ENCODE measurements at regions not wholly inside any gene's neighbourhood (a gene's known extent, or its start where the extent isn't known, plus 50 kb on each side); places are given as distances from the start of the nearest gene placed in this dataset.

DNA sequence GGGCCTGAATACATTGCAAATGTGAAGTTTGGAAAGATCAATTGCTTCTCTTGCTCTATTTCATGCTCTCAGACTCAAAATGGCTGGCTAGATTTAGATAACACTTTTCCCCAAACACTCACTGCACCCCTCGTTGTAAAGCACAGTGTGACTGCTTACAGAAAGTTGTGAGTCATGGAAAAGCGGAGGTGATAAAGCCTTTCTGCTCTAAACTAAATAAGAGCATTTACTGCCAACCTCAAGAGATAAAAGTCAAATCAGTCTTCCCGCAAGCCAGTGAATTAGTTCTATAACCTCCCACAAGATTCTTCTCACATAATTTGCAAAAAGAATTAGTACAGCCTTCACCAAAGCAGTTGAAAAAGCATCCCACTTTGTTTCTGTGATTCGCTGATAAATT lies 168.7 kb downstream of the WT1 start:
- DNase-seq (no peak), ATAC-seq (replicated peaks in 1 of 4) (no peak)
- no peak overlapping the region for H3K4me3 Mint-ChIP-seq
- H3K9me3 Mint-ChIP-seq: no peaks in the 10 kb centered on the region
- no peaks in the 10 kb centered on the region for H3K4me1 Mint-ChIP-seq
- peaks cover 0 to 2% of the 10 kb centered on the region in 2 experiments for H3K27me3 ChIP-seq (replicated peaks in 1 of 2; ENCODE audit: control insufficient read depth in 2 of 2, extremely low read depth in 1 of 2, insufficient read depth in 2 of 2, low read length in 1 of 2)
- CTCF ChIA-PET: no interaction called here
- WGBS (ENCODE audit: insufficient coverage): 33% methylated on average over 1 of the region's 4 CpGs
- H3K27ac ChIP-seq (ENCODE audit: low read length): no peak overlapping the region
- H3K4me3 ChIP-seq (ENCODE audit: control insufficient read depth in 1 of 2, extremely low read depth in 1 of 2, low read length in 1 of 2): no peak overlapping the region
- no peaks in the 10 kb centered on the region for H3K36me3 Mint-ChIP-seq
- POLR2A ChIA-PET: no interaction called here
- no peaks in the 10 kb centered on the region for H3K9me3 ChIP-seq
- no peaks in the 10 kb centered on the region for H3K36me3 ChIP-seq (ENCODE audit: control insufficient read depth in 2 of 2, extremely low read depth in 1 of 2, insufficient read depth in 1 of 2, low read length in 1 of 2)
- H3K4me1 ChIP-seq (ENCODE audit: control insufficient read depth in 1 of 2, extremely low read depth in 1 of 2, insufficient read depth in 2 of 2, low read length in 2 of 2): no peaks in the 10 kb centered on the region
- no peak overlapping the region for H3K27ac Mint-ChIP-seq
- peaks cover 7 to 18% of the 10 kb centered on the region in 2 donors for H3K27me3 Mint-ChIP-seq

DNA sequence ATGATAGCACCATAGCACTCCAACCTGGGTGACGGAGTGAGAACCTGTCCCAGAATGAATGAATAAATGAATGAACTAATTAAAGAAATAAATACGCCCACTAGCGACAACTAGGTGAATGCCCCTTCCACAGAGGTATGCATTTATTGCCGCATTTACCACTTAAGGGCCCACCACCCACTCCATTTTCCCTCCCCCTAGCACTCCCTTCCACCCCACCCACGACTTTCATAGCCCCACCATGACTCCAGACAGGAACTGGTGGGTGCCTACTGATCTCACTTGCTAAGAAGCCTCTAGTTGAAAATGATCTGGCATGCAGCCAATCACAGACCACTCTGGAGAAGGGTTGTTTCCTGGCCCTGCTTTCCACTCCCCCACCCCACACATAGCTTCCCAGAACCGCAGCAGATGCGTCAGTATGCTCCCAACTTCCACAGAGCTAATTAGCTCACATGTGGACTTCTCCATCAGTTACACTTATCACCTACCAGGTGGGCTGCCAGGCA lies 167.6 kb downstream of the WT1 start:
- Histone ChIP-seq H3K9me3 (no peaks in the 10 kb centered on the region), H3K4me1 (ENCODE audit: control insufficient read depth in 1 of 2, extremely low read depth in 1 of 2, insufficient read depth in 2 of 2, low read length in 2 of 2) (no peaks in the 10 kb centered on the region), H3K36me3 (ENCODE audit: control insufficient read depth in 2 of 2, extremely low read depth in 1 of 2, insufficient read depth in 1 of 2, low read length in 1 of 2) (no peaks in the 10 kb centered on the region), H3K27ac (ENCODE audit: low read length) (no peak overlapping the region), H3K27me3 (replicated peaks in 1 of 2; ENCODE audit: control insufficient read depth in 2 of 2, extremely low read depth in 1 of 2, insufficient read depth in 2 of 2, low read length in 1 of 2) (no peaks in the 10 kb centered on the region), H3K4me3 (ENCODE audit: control insufficient read depth in 1 of 2, extremely low read depth in 1 of 2, low read length in 1 of 2) (no peak overlapping the region)
- Mint-ChIP-seq H3K4me1 (no peaks in the 10 kb centered on the region), H3K27me3 (peaks cover 4 to 17% of the 10 kb centered on the region in 2 donors), H3K36me3 (no peaks in the 10 kb centered on the region), H3K9me3 (no peaks in the 10 kb centered on the region), H3K4me3 (no peak overlapping the region), H3K27ac (no peak overlapping the region)
- DNase-seq (no peak), ATAC-seq (replicated peaks in 1 of 4) (no peak)
- CTCF ChIA-PET: no interaction called here
- POLR2A ChIA-PET: no interaction called here
- WGBS (ENCODE audit: insufficient coverage): 20% methylated on average over 2 of the region's 7 CpGs

DNA sequence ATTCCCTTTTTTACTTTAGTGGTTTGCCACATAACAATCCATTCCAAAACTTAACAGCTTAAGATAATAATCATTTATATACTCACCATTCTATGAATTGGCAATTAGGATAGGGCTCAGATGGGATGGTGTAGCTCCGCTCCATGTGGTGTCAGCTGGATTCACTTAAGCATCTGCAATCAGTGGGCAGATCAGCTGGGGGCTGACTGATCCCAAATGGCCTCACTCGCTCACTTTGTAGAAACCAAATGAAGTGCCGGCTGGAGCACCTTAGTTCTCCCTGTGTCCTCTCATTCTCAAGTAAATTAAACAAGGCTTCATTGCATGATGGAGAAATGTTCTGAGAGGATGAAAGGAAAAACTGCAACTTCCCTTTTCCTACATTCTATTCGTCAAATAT lies 161.4 kb downstream of the WT1 start:
- H3K36me3 Mint-ChIP-seq: no peaks in the 10 kb centered on the region
- no peaks in the 10 kb centered on the region for H3K4me1 Mint-ChIP-seq
- no peaks in the 10 kb centered on the region for H3K4me1 ChIP-seq (ENCODE audit: control insufficient read depth in 1 of 2, extremely low read depth in 1 of 2, insufficient read depth in 2 of 2, low read length in 2 of 2)
- H3K27me3 ChIP-seq (replicated peaks in 1 of 2; ENCODE audit: control insufficient read depth in 2 of 2, extremely low read depth in 1 of 2, insufficient read depth in 2 of 2, low read length in 1 of 2): no peaks in the 10 kb centered on the region
- no peak overlapping the region for H3K4me3 Mint-ChIP-seq
- H3K27ac Mint-ChIP-seq: no peak overlapping the region
- no peak overlapping the region for H3K4me3 ChIP-seq (ENCODE audit: control insufficient read depth in 1 of 2, extremely low read depth in 1 of 2, low read length in 1 of 2)
- no peaks in the 10 kb centered on the region for H3K36me3 ChIP-seq (ENCODE audit: control insufficient read depth in 2 of 2, extremely low read depth in 1 of 2, insufficient read depth in 1 of 2, low read length in 1 of 2)
- H3K27ac ChIP-seq (ENCODE audit: low read length): no peak overlapping the region
- POLR2A ChIA-PET: no interaction called here
- ATAC-seq (replicated peaks in 1 of 4): no peak
- H3K27me3 Mint-ChIP-seq: peaks cover 14 to 28% of the 10 kb centered on the region in 2 donors
- DNase-seq: no peak
- 78% methylated on average over 1 of the region's 4 CpGs for WGBS (ENCODE audit: insufficient coverage)
- CTCF ChIA-PET: interaction anchor here in 1 of 2 donors (0.6 kb wide), 1 partner anchor 880 kb away, joined by 4 read pairs; no protein-coding TSS in a partner anchor
- no peaks in the 10 kb centered on the region for H3K9me3 Mint-ChIP-seq
- H3K9me3 ChIP-seq: no peaks in the 10 kb centered on the region

DNA sequence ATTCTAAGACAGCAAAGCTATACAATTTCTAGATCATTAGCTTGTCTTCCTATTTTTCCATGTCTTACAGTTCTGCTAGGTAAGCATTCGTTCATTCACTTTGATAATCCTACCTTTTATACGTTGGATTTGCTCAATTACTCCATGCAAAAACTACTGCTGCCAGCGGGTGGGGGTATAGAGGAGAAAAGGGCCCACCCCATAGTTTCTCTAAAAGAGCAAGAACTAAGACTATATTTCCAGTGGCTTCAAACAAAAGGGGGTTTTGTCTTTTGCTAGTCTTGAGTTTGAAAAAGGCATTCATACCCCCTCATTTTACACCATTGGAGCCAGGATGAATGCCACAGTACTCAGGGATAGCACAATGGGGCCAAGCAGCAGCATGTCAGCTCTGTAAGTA lies 155.7 kb downstream of the WT1 start:
- WGBS (ENCODE audit: insufficient coverage): no CpG with 5 or more reads among the region's 3 CpGs
- Histone ChIP-seq H3K9me3 (no peaks in the 10 kb centered on the region), H3K4me1 (ENCODE audit: control insufficient read depth in 1 of 2, extremely low read depth in 1 of 2, insufficient read depth in 2 of 2, low read length in 2 of 2) (no peaks in the 10 kb centered on the region), H3K36me3 (ENCODE audit: control insufficient read depth in 2 of 2, extremely low read depth in 1 of 2, insufficient read depth in 1 of 2, low read length in 1 of 2) (no peaks in the 10 kb centered on the region), H3K4me3 (ENCODE audit: control insufficient read depth in 1 of 2, extremely low read depth in 1 of 2, low read length in 1 of 2) (no peak overlapping the region), H3K27ac (ENCODE audit: low read length) (no peak overlapping the region), H3K27me3 (replicated peaks in 1 of 2; ENCODE audit: control insufficient read depth in 2 of 2, extremely low read depth in 1 of 2, insufficient read depth in 2 of 2, low read length in 1 of 2) (peaks cover 0 to 4% of the 10 kb centered on the region in 2 experiments)
- H3K4me1 Mint-ChIP-seq: no peaks in the 10 kb centered on the region
- DNase-seq (no peak), ATAC-seq (replicated peaks in 1 of 4) (no peak)
- ChIA-PET POLR2A (no interaction called here), CTCF (interaction anchor here in 1 of 2 donors (0.6 kb wide), 1 partner anchor 638 kb away, joined by 4 read pairs; no protein-coding TSS in a partner anchor)
- H3K9me3 Mint-ChIP-seq: peaks cover 2 to 4% (median 3%) of the 10 kb centered on the region in 3 donors
- H3K27me3 Mint-ChIP-seq: peaks cover 19 to 33% of the 10 kb centered on the region in 2 donors
- H3K27ac Mint-ChIP-seq: no peak overlapping the region
- no peaks in the 10 kb centered on the region for H3K36me3 Mint-ChIP-seq
- no peak overlapping the region for H3K4me3 Mint-ChIP-seq

DNA sequence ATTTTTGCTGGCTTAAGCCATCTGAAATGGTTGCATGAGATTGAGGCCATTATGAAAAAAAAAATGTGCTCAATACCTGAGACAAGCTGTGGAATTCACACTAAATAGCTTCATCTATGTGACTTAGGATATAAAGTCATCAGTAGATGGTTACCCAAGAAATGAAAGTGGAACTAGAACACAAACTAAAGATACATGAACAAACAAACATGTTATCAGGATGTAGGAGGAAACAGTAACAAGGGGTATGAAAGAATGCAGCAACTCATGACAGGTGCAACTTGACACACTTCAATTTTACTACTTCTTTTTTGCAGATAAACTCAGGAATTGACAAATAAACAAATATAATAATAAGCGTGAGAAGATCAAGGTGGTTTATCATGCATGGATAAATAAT lies 155.0 kb downstream of the WT1 start:
- peaks cover 0 to 4% of the 10 kb centered on the region in 2 experiments for H3K27me3 ChIP-seq (replicated peaks in 1 of 2; ENCODE audit: control insufficient read depth in 2 of 2, extremely low read depth in 1 of 2, insufficient read depth in 2 of 2, low read length in 1 of 2)
- ATAC-seq (replicated peaks in 1 of 4): no peak
- no peak overlapping the region for H3K4me3 Mint-ChIP-seq
- no peak overlapping the region for H3K27ac Mint-ChIP-seq
- H3K36me3 Mint-ChIP-seq: no peaks in the 10 kb centered on the region
- peaks cover 2 to 4% (median 3%) of the 10 kb centered on the region in 3 donors for H3K9me3 Mint-ChIP-seq
- no peaks in the 10 kb centered on the region for H3K36me3 ChIP-seq (ENCODE audit: control insufficient read depth in 2 of 2, extremely low read depth in 1 of 2, insufficient read depth in 1 of 2, low read length in 1 of 2)
- WGBS (ENCODE audit: insufficient coverage): no CpG with 5 or more reads among the region's 1 CpG
- no peak overlapping the region for H3K4me3 ChIP-seq (ENCODE audit: control insufficient read depth in 1 of 2, extremely low read depth in 1 of 2, low read length in 1 of 2)
- H3K27ac ChIP-seq (ENCODE audit: low read length): no peak overlapping the region
- no peaks in the 10 kb centered on the region for H3K4me1 Mint-ChIP-seq
- CTCF ChIA-PET: no interaction called here
- no peak for DNase-seq
- H3K27me3 Mint-ChIP-seq: peaks cover 14 to 33% of the 10 kb centered on the region in 2 donors
- H3K9me3 ChIP-seq: no peaks in the 10 kb centered on the region
- H3K4me1 ChIP-seq (ENCODE audit: control insufficient read depth in 1 of 2, extremely low read depth in 1 of 2, insufficient read depth in 2 of 2, low read length in 2 of 2): no peaks in the 10 kb centered on the region
- POLR2A ChIA-PET: no interaction called here

DNA sequence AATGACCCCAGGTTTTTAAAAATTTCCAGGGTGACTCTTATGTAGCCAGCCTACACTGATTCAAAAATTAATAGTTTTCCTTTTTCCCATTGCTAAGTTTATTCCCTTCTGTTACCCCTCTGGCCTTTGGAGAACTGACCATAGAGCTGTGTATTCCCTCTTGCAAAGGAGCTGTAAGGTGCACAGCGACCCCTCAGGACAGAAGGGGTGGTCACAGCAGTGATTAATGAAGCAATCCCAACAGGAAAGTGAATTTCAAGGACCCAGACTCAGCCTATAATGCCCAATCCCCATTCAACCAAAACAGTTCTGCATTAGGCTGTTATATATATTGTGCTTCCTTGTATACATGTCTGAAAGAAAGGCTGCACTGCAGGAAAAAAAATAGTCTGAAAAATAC lies 147.1 kb downstream of the WT1 start:
- ChIA-PET CTCF (interaction anchor here in 1 of 2 donors (1.2 kb wide), 1 partner anchor 10 kb away, joined by 3 read pairs; no protein-coding TSS in a partner anchor), POLR2A (no interaction called here)
- no peaks in the 10 kb centered on the region for H3K4me1 ChIP-seq (ENCODE audit: control insufficient read depth in 1 of 2, extremely low read depth in 1 of 2, insufficient read depth in 2 of 2, low read length in 2 of 2)
- H3K4me3 ChIP-seq (ENCODE audit: control insufficient read depth in 1 of 2, extremely low read depth in 1 of 2, low read length in 1 of 2): no peak overlapping the region
- ATAC-seq (replicated peaks in 1 of 4): no peak
- WGBS (ENCODE audit: insufficient coverage): no CpG with 5 or more reads among the region's 1 CpG
- peaks cover 0 to 4% of the 10 kb centered on the region in 2 experiments for H3K27me3 ChIP-seq (replicated peaks in 1 of 2; ENCODE audit: control insufficient read depth in 2 of 2, extremely low read depth in 1 of 2, insufficient read depth in 2 of 2, low read length in 1 of 2)
- DNase-seq: no peak
- Mint-ChIP-seq H3K36me3 (no peaks in the 10 kb centered on the region), H3K9me3 (peaks cover under 1 to 8% (median under 1%) of the 10 kb centered on the region in 3 donors), H3K27ac (no peak overlapping the region), H3K4me1 (no peaks in the 10 kb centered on the region), H3K27me3 (peaks cover 8 to 12% of the 10 kb centered on the region in 2 donors), H3K4me3 (no peak overlapping the region)
- H3K36me3 ChIP-seq (ENCODE audit: control insufficient read depth in 2 of 2, extremely low read depth in 1 of 2, insufficient read depth in 1 of 2, low read length in 1 of 2): no peaks in the 10 kb centered on the region
- no peaks in the 10 kb centered on the region for H3K9me3 ChIP-seq
- no peak overlapping the region for H3K27ac ChIP-seq (ENCODE audit: low read length)

DNA sequence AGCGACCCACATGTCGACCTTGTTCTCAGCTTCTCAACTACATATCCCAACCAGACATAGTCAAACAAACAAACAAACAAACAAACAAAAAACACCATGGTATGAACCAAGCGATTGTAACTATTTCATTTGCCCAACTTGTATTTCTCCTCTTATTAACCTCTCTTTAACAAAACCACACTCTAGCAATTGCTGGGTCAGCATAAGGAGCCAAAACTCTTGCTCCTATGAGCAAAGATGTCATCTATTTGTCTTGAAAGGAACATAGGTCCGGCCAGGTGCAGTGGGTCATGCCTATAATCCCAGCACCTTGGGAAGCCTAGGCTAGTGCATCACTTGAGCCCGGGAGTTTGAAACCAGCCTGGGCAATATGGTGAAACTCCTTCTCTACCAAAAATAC lies 145.6 kb downstream of the WT1 start:
- POLR2A ChIA-PET: no interaction called here
- Histone ChIP-seq H3K27me3 (replicated peaks in 1 of 2; ENCODE audit: control insufficient read depth in 2 of 2, extremely low read depth in 1 of 2, insufficient read depth in 2 of 2, low read length in 1 of 2) (no peaks in the 10 kb centered on the region), H3K4me3 (ENCODE audit: control insufficient read depth in 1 of 2, extremely low read depth in 1 of 2, low read length in 1 of 2) (no peak overlapping the region), H3K27ac (ENCODE audit: low read length) (no peak overlapping the region), H3K4me1 (ENCODE audit: control insufficient read depth in 1 of 2, extremely low read depth in 1 of 2, insufficient read depth in 2 of 2, low read length in 2 of 2) (no peaks in the 10 kb centered on the region), H3K36me3 (ENCODE audit: control insufficient read depth in 2 of 2, extremely low read depth in 1 of 2, insufficient read depth in 1 of 2, low read length in 1 of 2) (no peaks in the 10 kb centered on the region), H3K9me3 (no peaks in the 10 kb centered on the region)
- peaks cover 7 to 9% of the 10 kb centered on the region in 2 donors for H3K27me3 Mint-ChIP-seq
- H3K36me3 Mint-ChIP-seq: no peaks in the 10 kb centered on the region
- CTCF ChIA-PET: interaction anchor here (0.6 to 0.8 kb wide), 2 partner anchors 8 to 10 kb away, joined by 3 to 4 read pairs; no protein-coding TSS in a partner anchor
- WGBS (ENCODE audit: insufficient coverage): no CpG with 5 or more reads among the region's 5 CpGs
- H3K9me3 Mint-ChIP-seq: peaks cover 0 to 8% (median 0%) of the 10 kb centered on the region in 3 donors
- H3K4me3 Mint-ChIP-seq: no peak overlapping the region
- no peaks in the 10 kb centered on the region for H3K4me1 Mint-ChIP-seq
- no peak overlapping the region for H3K27ac Mint-ChIP-seq
- no peak for DNase-seq
- no peak for ATAC-seq (replicated peaks in 1 of 4)

Measured in T-cell (primary cell).